Endothelial cell of umbilical vein (primary cell): ENCODE measurements at regions not wholly inside any gene's neighbourhood (a gene's known extent, or its start where the extent isn't known, plus 50 kb on each side); places are given as distances from the start of the nearest gene placed in this dataset.

Experiments
- JUN ChIP-seq: IDR thresholded peaks from 2 replicates; pipeline ENCODE4 v1.6.1; 2011; ENCODE audit warnings: borderline replicate concordance, low read depth; ENCODE audit not compliant: insufficient read length, insufficient read depth
- POLR2A ChIP-seq: IDR thresholded peaks from 2 replicates; pipeline ENCODE4 v1.6.1; 2012; ENCODE audit warnings: low read depth, mild to moderate bottlenecking, control low read depth, low read length
- TF ChIP-seq, protein P1 (sequence below), 2 donors: IDR thresholded peaks; 1 replicate in 1 of 2; 2 replicates in 1 of 2; pipeline ENCODE4 v1.5.1; 2011; ENCODE audit warnings: low read length in 2 of 2, mild to moderate bottlenecking in 2 of 2, moderate library complexity in 2 of 2, control low read depth in 1 of 2, inconsistent platforms in 1 of 2, low read depth in 1 of 2; ENCODE audit not compliant: insufficient read depth in 1 of 2; ENCODE audit errors: extremely low read depth in 1 of 2
- TF ChIP-seq, protein P2 (sequence below): IDR thresholded peaks from 2 replicates; pipeline ENCODE4 v1.6.1; 2011; ENCODE audit not compliant: insufficient read depth, insufficient read length

- TF ChIP-seq JUN (no peak), POLR2A (no peak)
- TF ChIP-seq, protein P1, sequence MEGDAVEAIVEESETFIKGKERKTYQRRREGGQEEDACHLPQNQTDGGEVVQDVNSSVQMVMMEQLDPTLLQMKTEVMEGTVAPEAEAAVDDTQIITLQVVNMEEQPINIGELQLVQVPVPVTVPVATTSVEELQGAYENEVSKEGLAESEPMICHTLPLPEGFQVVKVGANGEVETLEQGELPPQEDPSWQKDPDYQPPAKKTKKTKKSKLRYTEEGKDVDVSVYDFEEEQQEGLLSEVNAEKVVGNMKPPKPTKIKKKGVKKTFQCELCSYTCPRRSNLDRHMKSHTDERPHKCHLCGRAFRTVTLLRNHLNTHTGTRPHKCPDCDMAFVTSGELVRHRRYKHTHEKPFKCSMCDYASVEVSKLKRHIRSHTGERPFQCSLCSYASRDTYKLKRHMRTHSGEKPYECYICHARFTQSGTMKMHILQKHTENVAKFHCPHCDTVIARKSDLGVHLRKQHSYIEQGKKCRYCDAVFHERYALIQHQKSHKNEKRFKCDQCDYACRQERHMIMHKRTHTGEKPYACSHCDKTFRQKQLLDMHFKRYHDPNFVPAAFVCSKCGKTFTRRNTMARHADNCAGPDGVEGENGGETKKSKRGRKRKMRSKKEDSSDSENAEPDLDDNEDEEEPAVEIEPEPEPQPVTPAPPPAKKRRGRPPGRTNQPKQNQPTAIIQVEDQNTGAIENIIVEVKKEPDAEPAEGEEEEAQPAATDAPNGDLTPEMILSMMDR (IDR thresholded peaks at IDR 0.05; ENCODE audit: extremely low read depth in 1 of 2, insufficient read depth in 1 of 2, low read depth in 1 of 2, low read length in 2 of 2): no peak
- TF ChIP-seq, protein P2, sequence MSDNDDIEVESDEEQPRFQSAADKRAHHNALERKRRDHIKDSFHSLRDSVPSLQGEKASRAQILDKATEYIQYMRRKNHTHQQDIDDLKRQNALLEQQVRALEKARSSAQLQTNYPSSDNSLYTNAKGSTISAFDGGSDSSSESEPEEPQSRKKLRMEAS: no peak
Observed at GRCh38 chr4:63349674-63350025, 1059.6 kb downstream of the TECRL start.
